IMR-90 (cell line): ENCODE measurements at regions not wholly inside any gene's neighbourhood (a gene's known extent, or its start where the extent isn't known, plus 50 kb on each side); places are given as distances from the start of the nearest gene placed in this dataset.

Source experiments
- ATAC-seq: fragments of 200-7000 bp; cut with Tn5 transposase; 2 replicates; pipeline ENCODE4 v1.9.1; 2020; ENCODE audit warnings: low read depth, mild to moderate bottlenecking, moderate library complexity
- BruUV-seq: library from RNA; stranded (reverse); fragments of 400-500 nt; replicated peaks from 2 replicates; lab custom pipeline; 2021; lab: Mats Ljungman, UMichigan
- CTCF ChIA-PET: fragments of 300-600 bp; formaldehyde crosslinking; extraction: SDS; loops from one replicate; lab custom pipeline; 2021; ENCODE audit warnings: antibody characterized with exemption; lab: Yijun Ruan, JAX
- POLR2A ChIA-PET: fragments of 300-600 bp; sonication (Branson Sonifier 250); formaldehyde crosslinking; loops from one replicate; lab custom pipeline; 2022; ENCODE audit warnings: antibody characterized with exemption; ENCODE audit not compliant: unreplicated experiment; lab: Charles Lee
- DNase-seq: peaks from one replicate; pipeline ENCODE4 v3.0.0; 2013
- H2AFZ ChIP-seq: replicated peaks from 2 replicates; pipeline ENCODE3; 2013; ENCODE audit warnings: low read length, mild to moderate bottlenecking; ENCODE audit not compliant: poor library complexity
- H2AK5ac ChIP-seq: 2 replicates; pipeline ENCODE4 v1.6.1; 2013; ENCODE audit warnings: low read depth, low read length, inconsistent platforms
- H2AK9ac ChIP-seq: replicated peaks from 2 replicates; pipeline ENCODE3; 2013; ENCODE audit warnings: mild to moderate bottlenecking, low read depth, low read length, moderate library complexity; ENCODE audit not compliant: poor library complexity
- H2BK120ac ChIP-seq: 2 replicates; pipeline ENCODE4 v1.6.1; 2013; ENCODE audit warnings: low read depth, low read length, inconsistent platforms
- H2BK15ac ChIP-seq: 3 replicates; pipeline ENCODE4 v1.6.1; 2013; ENCODE audit warnings: low read depth, low read length, inconsistent platforms
- H2BK20ac ChIP-seq: 2 replicates; pipeline ENCODE4 v1.6.1; 2013; ENCODE audit warnings: low read depth, mild to moderate bottlenecking, inconsistent platforms, low read length, moderate library complexity
- H2BK5ac ChIP-seq: 2 replicates; pipeline ENCODE4 v1.6.1; 2013; ENCODE audit warnings: mild to moderate bottlenecking, low read depth, low read length, inconsistent platforms; ENCODE audit not compliant: poor library complexity, severe bottlenecking
- H3K14ac ChIP-seq: replicated peaks from 2 replicates; pipeline ENCODE4 v1.6.1; 2013; ENCODE audit warnings: low read depth, low read length, inconsistent platforms
- H3K18ac ChIP-seq: 2 replicates; pipeline ENCODE4 v1.6.1; 2013; ENCODE audit warnings: low read depth, low read length, control low read depth
- H3K23ac ChIP-seq: 2 replicates; pipeline ENCODE4 v1.6.1; 2013; ENCODE audit warnings: low read depth, low read length, inconsistent platforms
- H3K27ac ChIP-seq: 2 replicates; pipeline ENCODE4 v1.5.1; 2013; ENCODE audit warnings: mild to moderate bottlenecking, control low read depth, low read length; ENCODE audit not compliant: insufficient read depth
- H3K27me3 ChIP-seq: 2 replicates; pipeline ENCODE4 v1.6.1; 2013; ENCODE audit warnings: low read length; ENCODE audit not compliant: control insufficient read depth, insufficient read depth
- H3K36me3 ChIP-seq: 2 replicates; pipeline ENCODE4 v1.6.1; 2013; ENCODE audit warnings: low read length, mixed read lengths; ENCODE audit not compliant: control insufficient read depth, insufficient read depth
- H3K4ac ChIP-seq: 2 replicates; pipeline ENCODE4 v1.6.1; 2013; ENCODE audit warnings: low read depth, low read length, inconsistent platforms
- H3K4me1 ChIP-seq: 2 replicates; pipeline ENCODE4 v1.6.1; 2013; ENCODE audit warnings: low read length, mixed read lengths; ENCODE audit not compliant: control insufficient read depth, insufficient read depth
- H3K4me2 ChIP-seq: 2 replicates; pipeline ENCODE4 v1.6.1; 2013; ENCODE audit warnings: low read depth, mild to moderate bottlenecking, control low read depth, low read length, moderate library complexity
- H3K4me3 ChIP-seq: 2 replicates; pipeline ENCODE4 v1.5.1; 2013; ENCODE audit warnings: low read depth, mild to moderate bottlenecking, control low read depth, low read length, moderate library complexity; ENCODE audit not compliant: insufficient read depth
- H3K56ac ChIP-seq: 2 replicates; pipeline ENCODE4 v1.6.1; 2013; ENCODE audit warnings: low read length, inconsistent platforms; ENCODE audit not compliant: insufficient read depth; ENCODE audit errors: extremely low read depth
- H3K79me1 ChIP-seq, 2 experiments: 2 replicates each; pipeline ENCODE4 v1.6.1; 2013; ENCODE audit warnings: low read length in 2 of 2, inconsistent platforms in 1 of 2, low read depth in 1 of 2
- H3K9ac ChIP-seq: 2 replicates; pipeline ENCODE4 v1.6.1; 2013; ENCODE audit warnings: low read depth, low read length, control low read depth
- H3K9me1 ChIP-seq: 2 replicates; pipeline ENCODE4 v1.6.1; 2013; ENCODE audit warnings: low read length, inconsistent platforms; ENCODE audit not compliant: insufficient read depth
- H3K9me3 ChIP-seq: 2 replicates; pipeline ENCODE4 v1.6.1; 2013; ENCODE audit warnings: low read length; ENCODE audit not compliant: control insufficient read depth, insufficient read depth
- H4K20me1 ChIP-seq: 2 replicates; pipeline ENCODE4 v1.6.1; 2013; ENCODE audit warnings: low read length, inconsistent platforms; ENCODE audit not compliant: insufficient read depth
- H4K5ac ChIP-seq: 2 replicates; pipeline ENCODE4 v1.6.1; 2013; ENCODE audit warnings: mild to moderate bottlenecking, low read depth, low read length, control low read depth
- H4K8ac ChIP-seq, 2 experiments: 2 replicates each; pipeline ENCODE4 v1.6.1; 2013; ENCODE audit warnings: low read depth in 2 of 2, low read length in 2 of 2, control low read depth in 1 of 2, inconsistent platforms in 1 of 2
- H4K91ac ChIP-seq: 2 replicates; pipeline ENCODE4 v1.6.1; 2013; ENCODE audit warnings: low read depth, low read length, inconsistent platforms; ENCODE audit not compliant: insufficient read depth
- BHLHE40 ChIP-seq: fragments of 150-350 bp; IDR thresholded peaks from 2 replicates; pipeline ENCODE4 v1.6.1; 2016; ENCODE audit warnings: mild to moderate bottlenecking, low read depth, low read length
- FOS ChIP-seq: fragments of 150-350 bp; IDR thresholded peaks from 2 replicates; pipeline ENCODE4 v1.6.1; 2016; ENCODE audit warnings: low read depth, low read length
- RAD21 ChIP-seq: IDR thresholded peaks from 2 replicates; pipeline ENCODE4 v1.6.1; 2012; ENCODE audit warnings: low read length, improper control_type of control experiment
- RCOR1 ChIP-seq: IDR thresholded peaks from 2 replicates; pipeline ENCODE4 v1.6.1; 2012; ENCODE audit warnings: mild to moderate bottlenecking, low read length, improper control_type of control experiment; ENCODE audit not compliant: insufficient replicate concordance
- SMC3 ChIP-seq: fragments of 150-350 bp; IDR thresholded peaks from 2 replicates; pipeline ENCODE4 v1.6.1; 2016; ENCODE audit warnings: low read depth, mild to moderate bottlenecking, antibody characterized with exemption, low read length, moderate library complexity
- dilution Hi-C: fragments of 300-500 bp; cut with HindIII; formaldehyde crosslinking; loops from one replicate; pipeline ENCODE4 v1.14.3; 2018; ENCODE audit warnings: low sequenced_read_pairs; ENCODE audit not compliant: unreplicated experiment
- in situ Hi-C: fragments of 300-500 bp; cut with MboI; formaldehyde crosslinking; loops from 3 replicates; pipeline ENCODE4 v1.14.3; 2019; ENCODE audit warnings: low sequenced_read_pairs, inconsistent platforms, mixed read lengths
- intact Hi-C: fragments of 100-400 bp; cut with micrococcal nuclease; formaldehyde crosslinking; loops from 2 replicates; pipeline ENCODE4 v1.10.0; 2022
- TF ChIP-seq, protein P1 (sequence below): fragments of 150-350 bp; IDR thresholded peaks from 2 replicates; pipeline ENCODE4 v1.6.1; 2016; ENCODE audit warnings: low read depth, mild to moderate bottlenecking, low read length, moderate library complexity, borderline replicate concordance

DNA sequence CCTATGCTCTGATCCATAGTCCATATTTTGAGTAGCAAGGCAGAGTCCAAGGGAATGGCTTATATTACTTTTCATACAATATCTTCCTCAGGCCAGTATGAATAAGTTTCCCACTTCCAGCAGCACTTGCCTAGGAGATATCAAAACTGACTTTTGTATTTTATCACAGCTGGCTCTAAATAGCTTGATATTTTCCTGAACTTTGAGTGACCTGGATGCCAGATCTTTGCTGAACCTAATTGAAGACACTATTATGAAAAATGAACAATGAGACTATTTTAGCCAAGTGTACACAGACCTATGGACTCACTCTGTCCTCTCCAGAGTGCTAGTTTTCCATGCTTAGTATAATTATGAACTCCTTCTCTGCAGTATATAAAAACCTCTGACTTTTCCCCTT, 475.6 kb upstream of the PTGER4 start:
- Histone ChIP-seq H3K27me3 (no peaks in the 10 kb centered on the region), H3K4me1 (no peaks in the 10 kb centered on the region), H3K4me3 (no peak overlapping the region), H3K14ac (no peak overlapping the region), H2BK120ac (no peak overlapping the region), H3K56ac (no peak overlapping the region), H2AK9ac (no peak overlapping the region), H2AK5ac (no peak overlapping the region), H3K18ac (no peak overlapping the region), H3K9me1 (no peaks in the 10 kb centered on the region), H3K9ac (no peak overlapping the region), H4K20me1 (no peaks in the 10 kb centered on the region), H3K4ac (no peak overlapping the region), H3K23ac (no peak overlapping the region), H3K79me1 (no peaks in the 10 kb centered on the region), H4K91ac (no peak overlapping the region), H3K36me3 (no peaks in the 10 kb centered on the region), H2AFZ (no peak overlapping the region), H3K27ac (no peak overlapping the region), H2BK20ac (no peak overlapping the region), H4K8ac (no peak overlapping the region), H3K9me3 (no peaks in the 10 kb centered on the region), H2BK5ac (no peak overlapping the region), H4K5ac (no peak overlapping the region), H2BK15ac (no peak overlapping the region), H3K4me2 (no peak overlapping the region)
- intact Hi-C loops (no loop called here), in situ Hi-C loops (no loop called here), dilution Hi-C loops (no loop called here)
- ChIA-PET POLR2A (no interaction called here), CTCF (no interaction called here)
- BruUV-seq, result no TSS peak
- TF ChIP-seq RCOR1 (no peak), SMC3 (no peak), RAD21 (no peak), BHLHE40 (no peak), FOS (no peak)
- TF ChIP-seq, protein P1, sequence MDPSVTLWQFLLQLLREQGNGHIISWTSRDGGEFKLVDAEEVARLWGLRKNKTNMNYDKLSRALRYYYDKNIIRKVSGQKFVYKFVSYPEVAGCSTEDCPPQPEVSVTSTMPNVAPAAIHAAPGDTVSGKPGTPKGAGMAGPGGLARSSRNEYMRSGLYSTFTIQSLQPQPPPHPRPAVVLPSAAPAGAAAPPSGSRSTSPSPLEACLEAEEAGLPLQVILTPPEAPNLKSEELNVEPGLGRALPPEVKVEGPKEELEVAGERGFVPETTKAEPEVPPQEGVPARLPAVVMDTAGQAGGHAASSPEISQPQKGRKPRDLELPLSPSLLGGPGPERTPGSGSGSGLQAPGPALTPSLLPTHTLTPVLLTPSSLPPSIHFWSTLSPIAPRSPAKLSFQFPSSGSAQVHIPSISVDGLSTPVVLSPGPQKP, result no peak
- ATAC-seq, result 0 out of 2 replicates have a peak, but pooled peaks have one; percentile 35
- no peak for DNase-seq
